Sigmoid colon (tissue), 4 donors: ENCODE measurements at regions not wholly inside any gene's neighbourhood (a gene's known extent, or its start where the extent isn't known, plus 50 kb on each side); places are given as distances from the start of the nearest gene placed in this dataset.

Experiments
- EP300 ChIP-seq, 4 donors: sonication (generic); formaldehyde crosslinking; IDR thresholded peaks; one replicate each; pipeline ENCODE4 v1.6.1; 2017; ENCODE audit warnings: antibody characterized with exemption in 4 of 4
- POLR2A ChIP-seq, 2 donors: fragments of 450-650 bp; IDR thresholded peaks; one replicate each; pipeline ENCODE4 v1.6.1; 2016; ENCODE audit warnings: antibody characterized with exemption in 2 of 2, mild to moderate bottlenecking in 2 of 2, moderate library complexity in 2 of 2
- POLR2AphosphoS5 ChIP-seq, 4 donors: sonication (generic); formaldehyde crosslinking; IDR thresholded peaks; one replicate each; pipeline ENCODE4 v1.6.1; 2017; ENCODE audit warnings: antibody characterized with exemption in 4 of 4
- TF ChIP-seq, protein P1 (sequence below), 4 experiments: fragments of 450-650 bp in 3 of 4; fragments of 200-600 bp in 1 of 4; IDR thresholded peaks; one replicate each; pipeline ENCODE4 v1.5.1; 2016 to 2019; ENCODE audit warnings: antibody characterized with exemption in 4 of 4, mild to moderate bottlenecking in 3 of 4, moderate library complexity in 2 of 4

DNA sequence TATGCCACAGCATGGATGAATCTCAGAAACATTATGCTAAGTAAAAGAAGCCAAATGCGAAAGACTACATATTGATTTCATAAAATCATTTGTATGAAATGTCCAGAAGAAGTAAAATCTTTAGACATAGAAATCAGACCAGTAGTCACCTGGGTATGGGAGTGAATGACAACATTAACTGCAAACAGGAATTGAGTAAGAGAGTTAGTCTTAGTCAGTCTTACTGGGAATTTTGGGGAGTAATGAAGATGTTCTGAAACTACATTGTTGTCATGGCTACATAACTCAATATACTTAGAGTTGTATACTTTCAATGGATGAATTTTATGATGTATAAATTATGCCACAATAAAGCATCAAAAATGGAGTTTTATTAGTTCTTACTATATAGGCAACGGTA lies 107.8 kb upstream of the CHORDC1 start:
- TF ChIP-seq EP300 (IDR thresholded peaks at IDR 0.05) (no peak), POLR2A (IDR thresholded peaks at IDR 0.05) (no peak), POLR2AphosphoS5 (IDR thresholded peaks at IDR 0.05) (no peak)
- TF ChIP-seq, protein P1, sequence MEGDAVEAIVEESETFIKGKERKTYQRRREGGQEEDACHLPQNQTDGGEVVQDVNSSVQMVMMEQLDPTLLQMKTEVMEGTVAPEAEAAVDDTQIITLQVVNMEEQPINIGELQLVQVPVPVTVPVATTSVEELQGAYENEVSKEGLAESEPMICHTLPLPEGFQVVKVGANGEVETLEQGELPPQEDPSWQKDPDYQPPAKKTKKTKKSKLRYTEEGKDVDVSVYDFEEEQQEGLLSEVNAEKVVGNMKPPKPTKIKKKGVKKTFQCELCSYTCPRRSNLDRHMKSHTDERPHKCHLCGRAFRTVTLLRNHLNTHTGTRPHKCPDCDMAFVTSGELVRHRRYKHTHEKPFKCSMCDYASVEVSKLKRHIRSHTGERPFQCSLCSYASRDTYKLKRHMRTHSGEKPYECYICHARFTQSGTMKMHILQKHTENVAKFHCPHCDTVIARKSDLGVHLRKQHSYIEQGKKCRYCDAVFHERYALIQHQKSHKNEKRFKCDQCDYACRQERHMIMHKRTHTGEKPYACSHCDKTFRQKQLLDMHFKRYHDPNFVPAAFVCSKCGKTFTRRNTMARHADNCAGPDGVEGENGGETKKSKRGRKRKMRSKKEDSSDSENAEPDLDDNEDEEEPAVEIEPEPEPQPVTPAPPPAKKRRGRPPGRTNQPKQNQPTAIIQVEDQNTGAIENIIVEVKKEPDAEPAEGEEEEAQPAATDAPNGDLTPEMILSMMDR (IDR thresholded peaks at IDR 0.05), result no peak
